Hematopoietic multipotent progenitor cell (in vitro differentiated cells): ENCODE measurements at regions not wholly inside any gene's neighbourhood (a gene's known extent, or its start where the extent isn't known, plus 50 kb on each side); places are given as distances from the start of the nearest gene placed in this dataset.
A peak's percentile ranks its signal among the peaks of the same experiment; 100 is the strongest.

Source experiments
- DNase-seq, 3 donors: peaks; one replicate each; pipeline ENCODE4 v3.0.0-alpha.2; 2011 to 2015; ENCODE audit warnings: low read depth in 2 of 3, low spot score in 2 of 3

GRCh38 chr20:39269493-39270217 lies 307.5 kb downstream of the DHX35 start:
- no peak for DNase-seq

GRCh38 chr20:39268981-39269461 lies 306.9 kb downstream of the DHX35 start:
- peak in 2 of 3 donors; percentile 11 to 32 for DNase-seq

- no peak for DNase-seq
Measured at GRCh38 chr20:39268491-39268951, 306.4 kb downstream of the DHX35 start.

- no peak for DNase-seq
Measured at GRCh38 chr20:39266989-39267388, 304.8 kb downstream of the DHX35 start.

GRCh38 chr20:39264506-39265172 lies 302.5 kb downstream of the DHX35 start:
- DNase-seq: peak in 2 of 3 donors; percentile 36 to 37

- DNase-seq: no peak
Measured at GRCh38 chr20:39263076-39263475, 300.9 kb downstream of the DHX35 start.

GRCh38 chr20:39259808-39260207 lies 297.7 kb downstream of the DHX35 start:
- DNase-seq: no peak

GRCh38 chr20:39259010-39259803 lies 297.1 kb downstream of the DHX35 start:
- no peak for DNase-seq

- no peak for DNase-seq
Measured at GRCh38 chr20:39258253-39258652, 296.1 kb downstream of the DHX35 start.

GRCh38 chr20:39253051-39253755 lies 291.1 kb downstream of the DHX35 start:
- DNase-seq: no peak

GRCh38 chr20:39252035-39252434 lies 289.9 kb downstream of the DHX35 start:
- no peak for DNase-seq

- DNase-seq: peak in 2 of 3 donors; percentile 9 to 26
Measured at GRCh38 chr20:39249798-39250197, 287.7 kb downstream of the DHX35 start.

GRCh38 chr20:39248862-39249485 lies 286.8 kb downstream of the DHX35 start:
- no peak for DNase-seq

- no peak for DNase-seq
Measured at GRCh38 chr20:39248171-39248861, 286.2 kb downstream of the DHX35 start.

GRCh38 chr20:39246436-39246835 lies 284.3 kb downstream of the DHX35 start:
- DNase-seq: no peak

GRCh38 chr20:39245685-39246311 lies 283.7 kb downstream of the DHX35 start:
- no peak for DNase-seq

GRCh38 chr20:39243962-39244361 lies 281.8 kb downstream of the DHX35 start:
- DNase-seq: no peak

GRCh38 chr20:39242614-39243013 lies 280.5 kb downstream of the DHX35 start:
- DNase-seq: no peak

GRCh38 chr20:39234520-39235095 lies 272.5 kb downstream of the DHX35 start:
- no peak for DNase-seq
